Fibroblast of skin of abdomen (primary cell): ENCODE measurements at regions not wholly inside any gene's neighbourhood (a gene's known extent, or its start where the extent isn't known, plus 50 kb on each side); places are given as distances from the start of the nearest gene placed in this dataset.

Experiments
- DNase-seq: peaks from one replicate; pipeline ENCODE4 v3.0.0-alpha.2; 2013

GRCh38 chr4:4771160-4771559 is 88.3 kb upstream of the MSX1 start:
- no peak for DNase-seq

- no peak for DNase-seq
These were observed 88.9 kb upstream of the MSX1 start for GRCh38 chr4:4770610-4771009.

- DNase-seq, result peak; percentile 37
These were observed 92.9 kb upstream of the MSX1 start for GRCh38 chr4:4766564-4766963.

DNA sequence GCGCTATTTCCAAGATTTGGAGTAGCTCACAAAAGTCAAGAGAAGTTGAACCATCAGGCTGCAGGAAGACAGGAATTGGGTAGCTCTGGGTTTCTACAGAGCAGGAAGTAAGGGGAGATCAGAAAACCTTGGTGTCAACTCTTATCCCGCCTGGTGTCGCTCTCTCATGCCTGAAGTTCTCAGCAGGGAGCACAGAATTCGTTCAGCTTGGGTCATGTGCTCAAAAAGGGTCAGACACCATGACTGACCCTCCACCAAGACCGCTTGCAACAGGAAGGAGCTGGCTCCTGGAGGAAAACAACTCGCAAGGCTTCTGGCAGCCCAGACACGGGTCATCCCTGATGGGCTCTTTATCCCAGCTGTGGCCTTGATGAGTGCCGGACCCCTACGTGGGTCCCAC is 93.7 kb upstream of the MSX1 start:
- DNase-seq, result no peak

GRCh38 chr4:4764558-4764905 is 94.9 kb upstream of the MSX1 start:
- DNase-seq, result no peak

- peak; percentile 28 for DNase-seq
These were observed 95.5 kb upstream of the MSX1 start for GRCh38 chr4:4763822-4764557.

DNA sequence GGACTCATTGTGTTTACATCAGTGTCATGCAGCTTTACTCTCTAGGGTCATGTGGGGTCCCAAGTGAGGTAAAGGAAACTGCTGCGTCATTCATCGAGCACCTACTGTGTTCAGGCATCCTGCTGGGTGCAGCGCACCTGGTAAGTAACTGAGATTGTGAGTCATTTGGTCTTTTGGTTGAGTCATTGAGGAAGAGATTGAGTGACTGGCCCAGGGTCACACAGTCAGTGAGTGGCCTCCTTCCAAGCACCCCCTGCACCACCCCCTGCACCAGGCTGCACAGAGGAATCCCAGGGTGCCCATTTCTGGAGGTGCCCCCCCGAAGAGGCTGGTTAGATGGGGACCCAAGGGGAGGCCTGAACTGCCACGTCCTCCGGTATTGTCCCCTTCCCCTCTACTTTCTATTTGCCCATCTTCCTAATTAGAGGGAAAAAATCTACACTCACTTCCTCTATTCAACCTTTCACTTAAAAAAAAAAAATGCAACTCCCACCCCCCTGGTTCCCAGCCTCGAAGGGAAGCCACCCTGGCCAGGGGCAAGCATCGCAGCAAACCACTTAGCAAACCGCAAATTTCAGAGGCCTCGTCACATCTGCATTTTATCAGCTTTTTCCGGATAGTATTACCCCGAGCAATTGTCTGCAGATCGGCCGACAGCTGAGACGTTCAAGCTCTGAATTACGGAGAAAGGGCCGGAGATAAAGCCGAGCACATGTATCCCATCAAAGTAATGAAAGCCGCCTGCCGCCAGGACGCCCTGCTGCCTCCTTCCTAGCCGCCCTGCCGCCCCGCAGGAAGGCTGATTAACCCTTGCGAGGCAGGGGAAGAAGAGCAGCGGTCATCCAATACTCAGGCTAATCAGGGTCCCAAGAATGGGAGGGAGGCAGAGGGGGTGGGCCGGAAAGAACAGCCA is 96.3 kb upstream of the MSX1 start:
- DNase-seq, result peak; percentile 91

DNA sequence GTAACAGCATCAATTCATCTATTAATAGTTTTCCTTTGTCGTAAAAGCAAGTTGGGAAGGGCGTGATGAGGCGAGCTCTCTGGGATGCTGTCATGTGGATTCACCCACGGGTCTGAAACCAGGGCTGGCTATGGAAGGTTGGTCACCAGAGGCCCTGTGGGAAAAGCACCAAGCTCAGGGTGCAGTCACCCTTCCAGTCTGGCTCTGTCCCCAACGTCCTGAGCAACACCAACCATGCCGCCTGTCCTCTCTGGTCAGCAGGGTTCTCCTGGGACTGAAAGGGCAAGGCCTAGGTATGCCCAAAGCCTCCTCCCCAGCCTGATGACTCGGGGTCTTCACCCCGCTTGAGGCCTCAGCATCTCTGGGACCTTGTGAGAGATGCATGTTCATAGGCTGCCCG is 97.2 kb upstream of the MSX1 start:
- no peak for DNase-seq

DNA sequence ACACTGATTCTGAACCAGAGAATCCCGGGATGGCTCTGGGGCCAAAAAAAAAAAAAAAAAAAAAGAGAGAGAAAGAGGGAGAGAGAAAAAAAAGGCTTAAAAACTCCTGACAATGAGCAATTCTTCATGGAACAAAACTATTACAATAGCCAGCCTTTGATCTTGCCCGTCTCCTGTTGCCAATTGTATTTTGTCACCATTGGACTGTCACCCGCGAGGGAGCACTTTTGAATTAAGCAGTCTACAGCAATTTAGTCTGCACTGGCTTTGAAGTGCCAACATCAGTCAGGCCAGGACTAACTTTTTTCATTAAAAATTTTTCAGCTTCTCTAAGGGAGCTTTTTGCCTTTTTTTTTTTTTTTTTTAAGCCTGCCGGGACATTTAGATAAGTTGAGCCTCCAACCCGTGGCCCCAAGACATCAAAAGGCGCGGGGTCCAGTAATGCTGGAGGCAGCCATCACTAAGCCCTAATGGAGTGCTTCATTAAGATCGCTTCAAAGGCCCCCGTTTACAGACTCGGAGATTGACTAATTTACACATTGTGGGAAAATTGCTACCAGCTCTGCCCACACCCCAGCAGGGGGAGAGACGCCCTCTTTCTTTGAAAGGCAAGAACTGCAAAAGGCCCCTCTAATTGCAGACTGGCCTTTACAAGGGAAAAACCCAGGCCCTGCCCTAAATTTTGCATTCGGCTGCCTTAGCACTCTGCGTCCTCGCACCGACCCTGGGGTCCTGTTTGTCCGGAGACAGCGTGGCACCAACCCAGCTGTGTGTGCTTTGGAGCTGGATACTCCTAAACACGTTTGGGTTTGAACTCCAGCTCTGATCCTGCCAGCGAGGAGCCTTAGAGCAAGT is 98.1 kb upstream of the MSX1 start:
- no peak for DNase-seq

DNA sequence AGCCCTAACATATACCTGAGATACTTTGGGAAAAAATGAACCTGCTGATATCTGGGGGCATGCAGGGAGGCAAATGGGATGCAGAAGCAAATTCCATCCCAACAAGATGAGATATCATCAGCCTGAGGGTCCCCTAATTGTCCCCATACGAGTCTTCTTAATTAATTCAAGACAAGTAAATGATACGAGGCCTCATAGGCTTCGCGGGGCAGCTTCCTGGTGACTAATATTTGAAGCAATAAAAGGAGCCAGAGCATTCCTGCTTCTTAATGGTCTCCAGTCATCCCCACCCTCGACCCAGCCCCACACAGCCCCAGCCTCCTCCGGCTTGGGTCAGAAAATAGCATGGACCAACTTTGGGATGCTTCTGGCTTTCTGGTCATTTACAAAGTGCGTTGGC is 99.6 kb upstream of the MSX1 start:
- DNase-seq, result peak; percentile 40

DNA sequence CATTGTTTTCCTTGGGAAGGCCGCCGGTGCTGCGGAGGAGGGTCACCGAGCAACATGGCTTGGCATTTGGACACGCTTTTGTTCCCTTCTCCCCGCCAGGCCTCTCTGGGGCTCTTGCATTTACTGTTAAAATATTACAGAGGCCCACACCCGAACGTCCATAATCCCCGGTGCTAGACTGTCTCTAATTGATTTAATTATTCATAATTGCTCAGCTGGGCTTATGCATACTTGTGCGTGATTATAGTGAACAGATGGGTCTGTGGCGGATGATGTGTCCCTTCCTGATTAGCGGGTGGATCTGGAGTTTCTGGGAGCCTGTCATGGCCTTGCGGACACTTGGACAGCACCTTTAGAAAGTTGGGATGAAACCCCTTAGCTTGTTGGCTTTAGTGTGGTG is 100.2 kb upstream of the MSX1 start:
- DNase-seq, result no peak

DNA sequence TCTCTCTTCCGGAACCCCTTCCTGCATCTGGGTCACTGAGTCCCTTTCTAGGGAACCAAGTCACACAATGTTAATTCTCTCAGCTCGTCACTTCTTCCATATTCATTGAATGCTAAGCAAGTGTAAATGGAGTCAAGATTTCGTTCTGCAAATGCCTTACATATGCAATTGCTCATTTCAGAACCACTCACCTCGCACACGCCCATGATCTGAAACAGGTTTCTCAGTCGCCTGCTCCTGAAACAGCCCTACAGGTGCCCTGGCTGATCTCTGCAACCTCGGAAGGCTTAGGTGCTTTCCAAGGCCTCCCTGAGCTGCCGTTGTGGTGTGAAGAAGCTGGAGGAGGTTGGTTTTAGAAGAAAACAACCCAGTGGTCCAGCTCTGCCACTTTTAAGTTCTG is 100.8 kb upstream of the MSX1 start:
- no peak for DNase-seq

DNA sequence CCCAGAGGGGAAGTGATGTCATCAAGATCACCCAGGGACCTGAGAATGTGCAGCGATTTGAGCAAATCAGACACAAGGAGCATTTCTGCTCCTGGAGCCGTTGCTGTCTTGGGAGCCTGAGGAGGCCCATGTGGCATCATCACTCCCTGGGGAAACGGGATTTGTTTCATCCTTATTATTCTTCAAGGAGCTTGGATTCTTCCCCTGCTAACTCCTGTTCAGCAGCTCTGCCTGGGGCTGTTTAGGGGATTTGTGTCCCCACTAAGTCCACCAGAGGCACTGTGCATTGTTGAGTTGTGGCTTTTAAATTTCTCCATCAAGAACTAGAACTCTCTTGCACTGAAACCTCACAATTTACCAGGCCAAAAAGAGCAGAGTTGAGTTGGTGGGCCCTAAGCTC is 104.2 kb upstream of the MSX1 start:
- DNase-seq, result no peak

- DNase-seq, result no peak
These were observed 104.8 kb upstream of the MSX1 start for GRCh38 chr4:4754641-4755040.

- no peak for DNase-seq
These were observed 105.8 kb upstream of the MSX1 start for GRCh38 chr4:4753643-4754042.

DNA sequence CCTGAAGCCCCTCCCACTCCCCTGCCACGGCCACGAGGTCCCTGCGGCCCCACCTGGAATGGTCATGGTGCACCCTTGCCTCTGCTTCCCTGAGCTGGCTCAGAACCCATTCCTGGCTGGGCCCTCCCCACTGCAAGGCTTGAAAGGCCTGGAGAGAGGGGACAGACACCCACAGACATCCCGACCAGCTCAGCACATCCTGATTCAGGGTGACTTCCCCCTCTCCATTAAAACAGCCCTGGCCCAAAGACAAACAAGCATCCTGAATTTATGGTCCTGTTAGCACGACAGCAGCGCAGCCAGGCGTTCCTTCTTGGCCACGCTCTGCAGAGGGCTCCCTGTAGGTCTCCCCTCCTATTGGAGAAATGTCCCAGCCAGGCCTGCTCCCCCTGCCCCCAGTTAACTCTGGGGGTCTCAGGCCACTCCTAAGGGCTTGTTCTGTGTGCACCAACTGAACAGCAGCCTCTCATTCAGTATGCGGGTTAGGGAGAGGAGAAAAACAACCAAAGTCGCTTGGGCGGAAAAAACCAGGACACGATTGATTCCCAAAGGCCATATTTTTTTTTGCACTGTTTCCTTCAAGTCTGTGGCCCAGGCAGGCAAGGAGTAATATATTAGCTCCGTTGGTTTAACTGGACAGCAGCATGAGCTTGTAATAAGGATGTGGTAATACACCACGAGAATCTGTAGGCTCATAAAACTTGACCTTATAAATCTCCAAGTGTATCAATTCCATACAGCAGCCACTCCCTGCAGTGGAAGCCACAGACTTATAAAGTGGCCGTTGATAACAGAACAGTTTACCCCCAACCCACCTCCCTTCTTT is 106.7 kb upstream of the MSX1 start:
- no peak for DNase-seq

DNA sequence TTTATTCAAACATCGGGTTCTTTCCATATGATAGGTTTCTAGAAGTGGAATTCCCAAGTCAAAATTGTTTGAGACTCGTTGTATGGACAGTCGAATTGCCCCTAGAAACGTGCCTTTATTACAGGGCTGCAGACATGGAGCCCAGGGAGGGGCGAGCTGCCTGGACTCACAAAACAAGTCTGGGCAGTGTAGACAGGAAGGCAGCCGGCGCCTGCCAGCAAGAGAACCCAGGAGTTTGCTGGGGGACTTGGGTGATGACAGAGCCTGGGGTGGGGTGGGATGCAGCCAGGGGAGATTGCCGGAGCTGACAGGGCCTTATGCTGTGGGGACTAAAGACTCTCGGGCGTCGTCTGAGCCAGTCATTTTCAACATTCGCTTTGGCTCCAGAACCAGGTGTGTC is 107.4 kb upstream of the MSX1 start:
- DNase-seq, result no peak

- DNase-seq, result no peak
These were observed 109.3 kb upstream of the MSX1 start for GRCh38 chr4:4750187-4750586.

GRCh38 chr4:4749137-4749536 is 110.3 kb upstream of the MSX1 start:
- no peak for DNase-seq

- no peak for DNase-seq
These were observed 113.0 kb upstream of the MSX1 start for GRCh38 chr4:4746444-4746843.

DNA sequence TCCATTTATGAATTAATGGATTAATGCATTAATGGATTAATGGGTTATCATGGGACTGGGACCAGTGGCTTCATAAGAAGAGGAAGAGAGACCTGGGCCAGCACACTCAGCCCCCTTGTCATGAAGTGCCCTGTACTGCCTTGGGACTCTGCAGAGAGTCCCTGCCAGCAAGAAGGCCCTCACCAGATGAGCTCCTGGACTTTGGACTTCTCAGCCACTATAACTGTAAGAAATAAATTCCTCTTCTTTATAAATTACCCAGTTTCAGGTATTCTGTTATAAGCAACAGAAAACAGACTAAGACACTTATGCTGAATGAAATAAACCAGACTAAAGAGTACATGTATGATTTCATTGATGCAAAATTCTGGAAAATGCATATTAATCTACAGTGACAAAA is 119.4 kb upstream of the MSX1 start:
- DNase-seq, result no peak

DNA sequence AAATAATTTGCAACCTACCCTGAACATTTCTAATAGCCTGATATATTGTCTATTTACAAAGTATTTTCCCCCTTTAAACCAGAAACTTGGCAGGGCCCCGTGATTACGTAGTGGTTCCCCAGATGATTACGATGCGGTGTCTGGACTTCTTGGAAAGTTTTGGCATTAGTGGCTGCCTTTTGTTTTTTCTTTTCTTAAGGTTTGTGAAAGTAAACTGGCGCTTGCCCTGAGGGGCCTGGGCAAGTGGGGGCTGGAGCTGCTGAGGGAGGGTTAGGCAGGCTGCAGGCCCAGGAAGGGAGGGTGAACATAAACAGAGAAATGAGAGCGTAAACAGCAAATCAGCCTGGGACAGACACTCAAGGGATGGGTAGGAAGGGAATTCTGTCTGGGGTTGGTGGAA is 123.6 kb upstream of the MSX1 start:
- DNase-seq, result no peak
